ENCODE measurements at regions not wholly inside any gene's neighbourhood (a gene's known extent, or its start where the extent isn't known, plus 50 kb on each side); places are given as distances from the start of the nearest gene placed in this dataset.

GRCh38 chr1:94769551-94769950 lies 50.6 kb upstream of the SLC44A3 start:
- TF ChIP-seq, protein P1, sequence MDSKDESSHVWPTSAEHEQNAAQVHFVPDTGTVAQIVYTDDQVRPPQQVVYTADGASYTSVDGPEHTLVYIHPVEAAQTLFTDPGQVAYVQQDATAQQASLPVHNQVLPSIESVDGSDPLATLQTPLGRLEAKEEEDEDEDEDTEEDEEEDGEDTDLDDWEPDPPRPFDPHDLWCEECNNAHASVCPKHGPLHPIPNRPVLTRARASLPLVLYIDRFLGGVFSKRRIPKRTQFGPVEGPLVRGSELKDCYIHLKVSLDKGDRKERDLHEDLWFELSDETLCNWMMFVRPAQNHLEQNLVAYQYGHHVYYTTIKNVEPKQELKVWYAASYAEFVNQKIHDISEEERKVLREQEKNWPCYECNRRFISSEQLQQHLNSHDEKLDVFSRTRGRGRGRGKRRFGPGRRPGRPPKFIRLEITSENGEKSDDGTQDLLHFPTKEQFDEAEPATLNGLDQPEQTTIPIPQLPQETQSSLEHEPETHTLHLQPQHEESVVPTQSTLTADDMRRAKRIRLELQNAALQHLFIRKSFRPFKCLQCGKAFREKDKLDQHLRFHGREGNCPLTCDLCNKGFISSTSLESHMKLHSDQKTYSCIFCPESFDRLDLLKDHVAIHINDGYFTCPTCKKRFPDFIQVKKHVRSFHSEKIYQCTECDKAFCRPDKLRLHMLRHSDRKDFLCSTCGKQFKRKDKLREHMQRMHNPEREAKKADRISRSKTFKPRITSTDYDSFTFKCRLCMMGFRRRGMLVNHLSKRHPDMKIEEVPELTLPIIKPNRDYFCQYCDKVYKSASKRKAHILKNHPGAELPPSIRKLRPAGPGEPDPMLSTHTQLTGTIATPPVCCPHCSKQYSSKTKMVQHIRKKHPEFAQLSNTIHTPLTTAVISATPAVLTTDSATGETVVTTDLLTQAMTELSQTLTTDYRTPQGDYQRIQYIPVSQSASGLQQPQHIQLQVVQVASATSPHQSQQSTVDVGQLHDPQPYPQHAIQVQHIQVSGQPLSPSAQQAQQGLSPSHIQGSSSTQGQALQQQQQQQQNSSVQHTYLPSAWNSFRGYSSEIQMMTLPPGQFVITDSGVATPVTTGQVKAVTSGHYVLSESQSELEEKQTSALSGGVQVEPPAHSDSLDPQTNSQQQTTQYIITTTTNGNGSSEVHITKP (tag by site-specific recombination; IDR thresholded peaks at IDR 0.05), result no peak
- TF ChIP-seq ZFP69B (tag by site-specific recombination; IDR thresholded peaks at IDR 0.05) (no peak), CTCF (tag by site-specific recombination; IDR thresholded peaks at IDR 0.05) (no peak), ZNF112 (tag by site-specific recombination; IDR thresholded peaks at IDR 0.05) (no peak), ZBTB7A (tag by site-specific recombination; IDR thresholded peaks at IDR 0.05; ENCODE audit: low read depth) (no peak), ZEB2 (tag by site-specific recombination; IDR thresholded peaks at IDR 0.05) (no peak), SCRT1 (tag by site-specific recombination; IDR thresholded peaks at IDR 0.05; ENCODE audit: borderline replicate concordance) (no peak), KLF8 (tag by site-specific recombination; IDR thresholded peaks at IDR 0.05) (no peak), ZNF302 (tag by site-specific recombination; IDR thresholded peaks at IDR 0.05; ENCODE audit: low read depth) (no peak), KLF1 (tag by site-specific recombination; IDR thresholded peaks at IDR 0.05) (no peak), ZNF830 (tag by site-specific recombination; IDR thresholded peaks at IDR 0.05; ENCODE audit: low read depth) (no peak), MYNN (tag by site-specific recombination; IDR thresholded peaks at IDR 0.05; ENCODE audit: borderline replicate concordance) (no peak)
